GM12892 (cell line): ENCODE measurements at regions not wholly inside any gene's neighbourhood (a gene's known extent, or its start where the extent isn't known, plus 50 kb on each side); places are given as distances from the start of the nearest gene placed in this dataset.

ENCODE experiments used
- DNase-seq: peaks from one replicate; pipeline ENCODE4 v3.0.0; 2011; ENCODE audit not compliant: insufficient read length
- FAIRE-seq: peaks from 2 replicates; lab custom pipeline; 2011; peaks lifted over from hg19 to GRCh38; lab: Jason Lieb, UNC
- POLR2A ChIP-seq: IDR thresholded peaks from 2 replicates; pipeline ENCODE4 v1.6.1; 2011; ENCODE audit warnings: low read depth, low read length, control low read depth
- POLR2AphosphoS5 ChIP-seq: IDR thresholded peaks from 2 replicates; pipeline ENCODE4 v1.6.1; 2011; ENCODE audit warnings: low read depth, low read length, control low read depth
- TAF1 ChIP-seq: IDR thresholded peaks from 2 replicates; pipeline ENCODE4 v1.6.1; 2011; ENCODE audit warnings: low read depth, mild to moderate bottlenecking, control low read depth, low read length, borderline replicate concordance

DNA sequence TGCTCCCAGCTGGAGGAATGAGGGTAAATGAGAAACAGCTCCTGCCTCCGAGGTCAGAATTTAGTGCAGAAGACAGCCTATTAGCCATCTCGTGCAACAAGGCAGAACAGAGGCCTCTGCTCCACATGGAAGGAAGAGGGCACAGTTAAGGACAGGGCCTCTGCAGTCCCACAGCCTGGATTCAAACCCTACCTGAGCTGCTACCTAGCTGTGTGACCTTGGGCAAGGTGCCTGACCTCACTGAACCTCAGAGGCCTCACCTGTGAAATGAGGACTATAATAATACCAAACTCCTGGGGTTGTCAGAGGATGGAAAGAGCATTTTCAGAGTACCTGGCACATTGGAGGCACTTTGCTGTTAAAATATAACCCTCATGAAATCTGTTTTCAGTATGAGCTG, 285.7 kb upstream of the CTNNB1 start:
- DNase-seq (no peak), FAIRE-seq (no peak)
- no peak for TF ChIP-seq POLR2A
- TF ChIP-seq TAF1 = no peak
- TF ChIP-seq POLR2AphosphoS5 = no peak

DNA sequence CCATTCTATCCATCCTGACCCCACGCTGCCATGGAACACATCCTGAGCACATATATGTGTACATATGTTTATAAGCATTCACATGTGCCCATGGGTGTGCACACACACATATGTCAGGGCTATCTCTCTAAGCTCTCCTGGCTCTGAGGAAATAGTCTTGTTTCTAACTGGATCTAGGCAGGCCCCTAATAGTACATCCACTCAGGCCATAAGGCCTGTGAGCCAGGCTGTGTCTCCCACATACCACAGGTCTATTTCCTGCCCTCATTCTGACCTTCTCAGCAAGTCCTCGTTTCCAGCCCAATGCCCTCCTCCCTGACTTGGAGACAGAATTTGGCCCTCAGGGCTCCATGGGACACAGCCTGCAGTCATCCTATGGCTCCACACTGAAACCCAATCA, 284.8 kb upstream of the CTNNB1 start:
- FAIRE-seq = no peak
- DNase-seq = no peak
- TF ChIP-seq POLR2AphosphoS5 (no peak), POLR2A (no peak), TAF1 (no peak)

DNA sequence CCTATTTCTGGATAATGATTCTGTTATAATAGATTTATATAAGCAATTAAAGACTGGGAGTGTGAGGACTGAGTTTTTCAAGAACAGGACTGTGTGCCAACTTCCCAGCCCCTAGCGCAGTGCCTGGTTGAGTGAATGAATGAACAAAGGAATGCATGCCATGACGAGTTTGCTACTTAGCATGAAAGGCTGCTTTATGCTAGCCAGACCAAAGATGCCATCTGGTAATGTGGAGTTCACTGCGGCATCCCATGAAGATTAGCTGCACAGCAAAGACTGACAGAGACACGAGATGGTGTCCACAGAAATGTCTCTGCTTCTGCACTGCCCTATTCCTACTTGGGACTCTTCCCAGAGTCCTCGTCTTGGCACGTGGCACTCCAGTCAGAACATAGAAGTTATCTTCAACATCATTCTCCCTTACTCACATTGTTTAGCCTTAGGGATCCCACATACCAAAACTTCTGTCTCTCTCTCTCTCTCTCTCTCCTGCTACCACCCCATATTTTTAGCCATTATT, 283.9 kb upstream of the CTNNB1 start:
- no peak for FAIRE-seq

DNA sequence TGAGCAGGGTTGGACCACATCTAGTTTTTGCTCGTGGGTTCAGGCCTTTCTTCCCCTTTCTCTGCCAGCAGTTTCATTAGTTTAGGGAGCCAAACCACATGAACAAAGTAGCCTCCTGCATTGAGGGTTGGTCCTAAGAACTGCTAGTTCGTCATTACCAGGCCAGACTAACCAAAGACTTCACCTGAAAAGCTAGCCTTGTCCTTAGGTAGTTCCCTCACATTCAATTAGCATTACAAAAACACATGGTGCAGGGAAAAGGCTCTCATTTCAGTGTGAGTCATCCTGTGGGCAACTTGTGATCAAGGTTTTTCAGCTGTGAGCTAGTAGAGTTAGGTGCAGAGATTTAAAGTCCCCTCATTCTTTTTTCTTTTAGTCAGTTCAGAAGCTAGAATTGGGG, 279.3 kb upstream of the CTNNB1 start:
- FAIRE-seq (no peak), DNase-seq (no peak)
- no peak for TF ChIP-seq TAF1
- TF ChIP-seq POLR2A = no peak
- no peak for TF ChIP-seq POLR2AphosphoS5

More for the DNA sequence above, 283.9 kb upstream of the CTNNB1 start:
- no peak for DNase-seq
- TF ChIP-seq POLR2AphosphoS5 (no peak), POLR2A (no peak), TAF1 (no peak)

DNA sequence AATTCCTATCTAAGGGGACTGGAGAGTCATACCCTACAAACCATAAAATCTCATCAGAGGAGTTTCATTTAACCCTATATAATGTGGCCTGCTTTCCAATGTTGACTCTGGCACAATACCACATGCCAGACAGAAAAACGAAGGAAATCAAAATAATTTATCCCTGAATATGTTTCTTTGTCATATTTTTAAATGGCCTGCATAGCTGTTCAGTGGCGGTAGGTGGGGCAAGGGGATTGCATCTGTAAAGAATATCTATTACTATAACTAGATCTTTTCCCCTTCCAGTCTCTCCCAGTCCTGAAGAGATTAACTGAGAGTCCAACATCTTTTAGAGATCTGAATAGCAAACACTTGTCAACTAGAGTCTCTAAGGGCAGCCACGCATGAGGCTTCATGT, 278.1 kb upstream of the CTNNB1 start:
- no peak for FAIRE-seq
- TF ChIP-seq TAF1 = no peak
- no peak for TF ChIP-seq POLR2AphosphoS5
- no peak for TF ChIP-seq POLR2A
- DNase-seq = no peak

DNA sequence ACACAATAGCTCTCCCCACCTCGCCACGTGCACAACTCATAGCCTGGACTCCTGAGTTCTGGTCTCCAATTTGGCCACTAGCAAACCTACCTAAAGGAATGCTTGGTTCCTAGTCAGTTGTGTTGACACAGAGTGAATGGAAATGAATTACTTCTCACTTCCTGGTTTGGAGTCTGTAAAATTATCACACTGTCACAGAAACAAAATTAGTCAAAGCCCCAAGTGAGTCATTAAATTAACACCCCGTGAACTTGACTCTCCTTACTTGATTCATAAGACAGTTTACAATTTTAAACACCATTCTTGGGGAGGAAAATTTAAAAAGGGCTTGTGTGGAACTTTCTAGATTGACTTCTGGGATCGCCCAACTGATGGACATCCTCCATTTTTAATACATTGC, 276.2 kb upstream of the CTNNB1 start:
- TF ChIP-seq POLR2A (no peak), POLR2AphosphoS5 (no peak), TAF1 (no peak)
- FAIRE-seq (no peak), DNase-seq (no peak)

DNA sequence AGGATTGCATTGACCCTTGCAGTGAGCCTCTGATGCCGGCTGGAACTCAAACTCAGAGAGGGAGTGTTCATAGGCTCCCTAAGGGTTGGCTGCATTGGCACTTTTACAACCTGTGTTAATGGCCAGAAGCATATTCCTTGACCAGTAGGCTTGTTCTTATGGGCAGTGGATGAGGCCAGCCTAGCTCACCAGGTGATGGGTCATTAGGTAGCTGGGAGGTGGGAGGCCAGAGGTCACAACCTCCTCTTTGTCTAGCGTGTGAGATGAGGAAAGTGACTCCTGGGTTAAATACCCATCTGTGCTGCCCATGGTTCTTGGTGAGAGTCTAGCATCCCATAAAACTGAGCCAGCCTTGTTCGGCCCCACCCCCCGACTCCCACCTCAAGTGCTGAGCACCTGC, 275.7 kb upstream of the CTNNB1 start:
- TF ChIP-seq POLR2A = no peak
- no peak for TF ChIP-seq POLR2AphosphoS5
- no peak for TF ChIP-seq TAF1
- no peak for FAIRE-seq

DNA sequence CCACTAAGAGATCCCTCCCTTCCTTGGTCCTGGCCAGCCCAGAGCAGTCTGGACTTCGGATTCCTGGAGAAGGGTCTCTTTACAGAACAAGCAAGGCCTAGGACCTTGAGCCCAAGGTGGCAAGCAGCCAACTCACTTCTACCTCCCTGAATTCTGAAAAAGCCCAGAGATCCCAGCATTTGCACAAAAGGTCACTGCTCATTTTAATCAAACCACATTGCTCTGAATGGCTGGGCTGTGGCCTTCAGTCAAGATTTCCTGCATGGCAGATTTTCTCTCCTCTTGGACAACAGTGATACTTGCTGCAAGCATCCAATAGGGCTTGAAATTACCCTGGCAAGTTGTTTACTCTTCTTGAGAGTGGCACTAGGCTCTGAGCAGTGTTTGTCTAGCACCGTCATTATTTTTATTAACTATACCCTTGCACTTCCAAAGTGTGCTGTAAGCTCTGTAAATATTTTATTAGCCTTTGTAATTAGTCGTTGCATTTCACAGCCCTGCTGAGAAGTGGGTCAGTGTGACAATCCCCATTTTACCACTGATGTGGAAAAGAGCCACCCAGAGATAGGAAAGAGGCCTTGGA, 274.7 kb upstream of the CTNNB1 start:
- DNase-seq = no peak
- TF ChIP-seq TAF1 (no peak), POLR2A (no peak), POLR2AphosphoS5 (no peak)
- no peak for FAIRE-seq

More for the DNA sequence above, 275.7 kb upstream of the CTNNB1 start:
- DNase-seq = no peak

DNA sequence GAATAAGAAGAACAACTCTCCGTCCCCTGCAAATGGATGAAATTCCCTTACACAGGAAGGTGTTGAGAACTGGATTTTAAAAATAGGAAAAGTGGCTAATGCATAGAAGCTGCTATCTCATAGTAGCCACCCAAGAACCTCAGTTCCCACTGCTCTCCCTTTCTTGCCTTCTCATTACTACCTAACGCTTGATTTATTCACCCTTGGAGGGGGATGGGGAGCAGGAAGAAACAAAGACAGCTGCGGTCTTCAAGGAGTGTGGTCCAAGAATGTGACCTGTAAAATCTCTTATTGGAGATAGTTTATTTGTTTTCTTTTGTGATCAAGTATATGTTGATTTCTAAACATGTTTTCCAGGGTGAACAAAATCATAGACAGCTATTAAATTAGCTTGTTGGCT, 274.1 kb upstream of the CTNNB1 start:
- TF ChIP-seq POLR2AphosphoS5 = no peak
- no peak for TF ChIP-seq POLR2A
- no peak for TF ChIP-seq TAF1
- FAIRE-seq = no peak

DNA sequence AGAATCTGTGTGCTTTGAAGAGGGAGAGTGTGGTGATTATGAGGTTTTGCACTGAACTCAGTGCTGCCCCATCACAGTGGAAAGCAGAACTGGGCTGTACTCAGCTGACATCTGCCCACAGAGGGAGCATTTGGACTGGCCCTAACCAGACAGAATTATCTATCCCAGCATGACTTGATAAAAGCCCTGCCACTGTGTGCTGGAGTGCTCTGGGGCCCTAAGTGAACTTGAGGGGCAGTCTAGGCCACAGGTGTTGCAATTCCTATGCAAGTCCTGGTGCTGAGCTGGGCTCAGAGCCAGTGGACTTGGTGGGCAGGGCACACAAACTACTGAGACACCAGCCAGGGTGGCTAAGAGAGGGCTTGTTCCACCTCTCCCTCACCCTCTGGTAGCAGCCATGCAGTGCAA, 269.2 kb upstream of the CTNNB1 start:
- FAIRE-seq = no peak
- TF ChIP-seq TAF1 = no peak
- no peak for TF ChIP-seq POLR2A
- DNase-seq = no peak

More for the DNA sequence above, 274.1 kb upstream of the CTNNB1 start:
- DNase-seq = no peak

DNA sequence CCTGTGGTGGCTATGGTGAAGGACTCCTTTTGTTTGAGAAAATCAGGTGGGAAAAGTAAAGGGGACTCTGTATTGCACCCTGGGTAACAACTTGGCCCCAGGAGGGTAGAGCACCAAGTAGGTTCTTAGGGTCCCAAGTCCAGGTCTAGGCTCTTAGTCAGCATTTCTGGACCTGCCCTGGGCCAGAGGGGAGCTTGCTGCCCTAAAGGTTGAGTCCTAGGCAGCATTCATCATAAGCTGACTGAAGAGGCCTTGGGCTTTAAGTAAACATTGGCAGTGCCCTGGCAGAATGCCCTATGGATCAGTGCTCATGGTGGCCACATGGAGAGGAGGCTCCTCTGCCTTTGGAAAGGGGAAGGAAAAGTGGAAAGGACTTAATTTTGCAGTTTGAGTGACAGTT, 268.5 kb upstream of the CTNNB1 start:
- FAIRE-seq = no peak

DNA sequence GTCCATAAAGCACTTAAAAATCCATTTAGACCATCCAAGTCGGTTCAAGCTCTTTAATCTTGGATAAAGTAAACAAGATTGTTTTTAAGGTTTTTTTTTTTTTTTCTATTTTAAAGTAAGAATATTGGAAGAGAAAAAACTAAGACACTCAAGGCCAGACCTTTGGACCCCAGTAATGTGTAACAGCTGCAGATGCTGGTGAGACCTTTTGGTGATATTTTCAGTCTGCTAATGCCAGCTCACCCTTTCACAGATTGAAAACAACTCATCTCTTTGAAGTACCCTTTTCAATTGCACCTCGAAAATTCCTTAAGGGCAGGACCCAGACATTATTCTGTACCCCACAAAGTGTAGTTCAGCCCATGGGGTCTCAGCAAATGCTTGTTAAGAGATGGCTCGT, 260.7 kb upstream of the CTNNB1 start:
- TF ChIP-seq POLR2A (no peak), TAF1 (no peak), POLR2AphosphoS5 (no peak)
- FAIRE-seq (no peak), DNase-seq (no peak)

More for the DNA sequence above, 268.5 kb upstream of the CTNNB1 start:
- TF ChIP-seq POLR2AphosphoS5 (no peak), POLR2A (no peak), TAF1 (no peak)
- no peak for DNase-seq
